Liver (tissue), 3 donors: ENCODE measurements at regions not wholly inside any gene's neighbourhood (a gene's known extent, or its start where the extent isn't known, plus 50 kb on each side); places are given as distances from the start of the nearest gene placed in this dataset.

Experiments used
- ATF3 ChIP-seq: IDR thresholded peaks from 2 replicates; pipeline ENCODE4 v1.6.1; 2016; ENCODE audit warnings: antibody characterized with exemption
- CTCF ChIP-seq: fragments of 150-350 bp; IDR thresholded peaks from 2 replicates; pipeline ENCODE4 v1.5.1; 2017; ENCODE audit warnings: improper control_type of control experiment, low read depth, low read length; ENCODE audit not compliant: missing input control
- EGR1 ChIP-seq, 2 donors: IDR thresholded peaks; 2 replicates each; pipeline ENCODE4 v1.6.1; 2016 to 2018; ENCODE audit warnings: antibody characterized with exemption in 2 of 2, low read depth in 2 of 2
- FOXA1 ChIP-seq: IDR thresholded peaks from 2 replicates; pipeline ENCODE4 v1.6.1; 2016; ENCODE audit warnings: antibody characterized with exemption
- RAD21 ChIP-seq, 2 donors: IDR thresholded peaks; 2 replicates each; pipeline ENCODE4 v1.6.1; 2016; ENCODE audit warnings: antibody characterized with exemption in 2 of 2, mild to moderate bottlenecking in 2 of 2
- REST ChIP-seq: IDR thresholded peaks from 2 replicates; pipeline ENCODE4 v1.6.1; 2016; ENCODE audit warnings: antibody characterized with exemption, mild to moderate bottlenecking
- RXRA ChIP-seq, 2 donors: IDR thresholded peaks; 2 replicates each; pipeline ENCODE4 v1.6.1; 2017 to 2018; ENCODE audit warnings: antibody characterized with exemption in 2 of 2, mild to moderate bottlenecking in 1 of 2
- SP1 ChIP-seq: IDR thresholded peaks from 2 replicates; pipeline ENCODE4 v1.6.1; 2018; ENCODE audit warnings: antibody characterized with exemption, mild to moderate bottlenecking
- TAF1 ChIP-seq: conservative IDR thresholded peaks from 2 replicates; pipeline ENCODE4 v1.6.1; 2016; ENCODE audit warnings: antibody characterized with exemption, mild to moderate bottlenecking
- YY1 ChIP-seq: IDR thresholded peaks from 2 replicates; pipeline ENCODE4 v1.6.1; 2016; ENCODE audit warnings: antibody characterized with exemption, mild to moderate bottlenecking
- TF ChIP-seq, protein P1 (sequence below): IDR thresholded peaks from 2 replicates; pipeline ENCODE4 v1.6.1; 2016; ENCODE audit warnings: antibody characterized with exemption
- TF ChIP-seq, protein P2 (sequence below): IDR thresholded peaks from 2 replicates; pipeline ENCODE4 v1.6.1; 2016; ENCODE audit warnings: antibody characterized with exemption
- donor health status: healthy.
- donor health status: healthy.

DNA sequence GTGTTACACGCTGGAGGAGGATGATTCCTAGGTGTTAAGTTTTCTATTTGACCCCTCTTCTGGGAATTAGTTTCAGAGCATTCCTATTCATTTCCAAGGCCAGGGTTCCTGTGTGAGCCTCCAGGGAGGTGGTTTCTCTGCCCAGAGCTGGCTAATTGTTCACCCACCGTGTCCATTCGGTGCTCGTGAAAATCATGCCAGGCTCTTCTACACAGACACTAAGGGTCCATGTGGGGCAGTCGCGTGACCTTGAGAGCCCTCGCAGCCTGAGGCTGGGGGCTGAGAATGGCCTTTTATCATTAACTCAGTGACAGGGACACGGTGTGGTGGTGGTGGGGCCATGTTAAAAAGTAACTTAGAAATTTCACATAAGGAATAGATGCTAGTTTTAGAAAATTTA lies 83.7 kb downstream of the EMX2 start:
- TF ChIP-seq CTCF: no peak
- TF ChIP-seq YY1: no peak
- TF ChIP-seq SP1: no peak
- TF ChIP-seq, protein P1, sequence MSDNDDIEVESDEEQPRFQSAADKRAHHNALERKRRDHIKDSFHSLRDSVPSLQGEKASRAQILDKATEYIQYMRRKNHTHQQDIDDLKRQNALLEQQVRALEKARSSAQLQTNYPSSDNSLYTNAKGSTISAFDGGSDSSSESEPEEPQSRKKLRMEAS: no peak
- TF ChIP-seq TAF1: no peak
- TF ChIP-seq REST: no peak
- TF ChIP-seq ATF3: no peak
- no peak for TF ChIP-seq RXRA (IDR thresholded peaks at IDR 0.05)
- TF ChIP-seq RAD21 (IDR thresholded peaks at IDR 0.05): no peak
- no peak for TF ChIP-seq EGR1 (IDR thresholded peaks at IDR 0.05; ENCODE audit: low read depth in 2 of 2)
- no peak for TF ChIP-seq FOXA1
- TF ChIP-seq, protein P2, sequence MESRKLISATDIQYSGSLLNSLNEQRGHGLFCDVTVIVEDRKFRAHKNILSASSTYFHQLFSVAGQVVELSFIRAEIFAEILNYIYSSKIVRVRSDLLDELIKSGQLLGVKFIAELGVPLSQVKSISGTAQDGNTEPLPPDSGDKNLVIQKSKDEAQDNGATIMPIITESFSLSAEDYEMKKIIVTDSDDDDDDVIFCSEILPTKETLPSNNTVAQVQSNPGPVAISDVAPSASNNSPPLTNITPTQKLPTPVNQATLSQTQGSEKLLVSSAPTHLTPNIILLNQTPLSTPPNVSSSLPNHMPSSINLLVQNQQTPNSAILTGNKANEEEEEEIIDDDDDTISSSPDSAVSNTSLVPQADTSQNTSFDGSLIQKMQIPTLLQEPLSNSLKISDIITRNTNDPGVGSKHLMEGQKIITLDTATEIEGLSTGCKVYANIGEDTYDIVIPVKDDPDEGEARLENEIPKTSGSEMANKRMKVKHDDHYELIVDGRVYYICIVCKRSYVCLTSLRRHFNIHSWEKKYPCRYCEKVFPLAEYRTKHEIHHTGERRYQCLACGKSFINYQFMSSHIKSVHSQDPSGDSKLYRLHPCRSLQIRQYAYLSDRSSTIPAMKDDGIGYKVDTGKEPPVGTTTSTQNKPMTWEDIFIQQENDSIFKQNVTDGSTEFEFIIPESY: no peak
